HG02885 (cell line): ENCODE measurements at regions not wholly inside any gene's neighbourhood (a gene's known extent, or its start where the extent isn't known, plus 50 kb on each side); places are given as distances from the start of the nearest gene placed in this dataset.

ENCODE experiments used
- ATAC-seq: cut with Tn5 transposase; IDR thresholded peaks from one replicate; pipeline ENCODE4 v1.9.1; 2021; ENCODE audit warnings: mild to moderate bottlenecking; ENCODE audit not compliant: unreplicated experiment, poor library complexity

- no peak for ATAC-seq
Measured at GRCh38 chr13:53342623-53343360, 314.2 kb downstream of the OLFM4 start.

- no peak for ATAC-seq
Measured at GRCh38 chr13:53343361-53343744, 314.7 kb downstream of the OLFM4 start.

- no peak for ATAC-seq
Measured at GRCh38 chr13:53351021-53351420, 322.4 kb downstream of the OLFM4 start.

- ATAC-seq, result peak; percentile 91
Measured at GRCh38 chr13:53357582-53357981, 329.0 kb downstream of the OLFM4 start.

GRCh38 chr13:53368948-53369347, 340.3 kb downstream of the OLFM4 start:
- no peak for ATAC-seq

GRCh38 chr13:53379485-53379884, 350.9 kb downstream of the OLFM4 start:
- ATAC-seq, result no peak

GRCh38 chr13:53382008-53382407, 353.4 kb downstream of the OLFM4 start:
- no peak for ATAC-seq

GRCh38 chr13:53398051-53398450, 369.4 kb downstream of the OLFM4 start:
- ATAC-seq, result no peak

GRCh38 chr13:53405616-53406015, 377.0 kb downstream of the OLFM4 start:
- no peak for ATAC-seq

- ATAC-seq, result no peak
Measured at GRCh38 chr13:53408306-53408705, 379.7 kb downstream of the OLFM4 start.

GRCh38 chr13:53408847-53409568, 380.4 kb downstream of the OLFM4 start:
- ATAC-seq, result no peak

- no peak for ATAC-seq
Measured at GRCh38 chr13:53411463-53411862, 382.9 kb downstream of the OLFM4 start.

GRCh38 chr13:53415135-53415534, 386.5 kb downstream of the OLFM4 start:
- no peak for ATAC-seq

- ATAC-seq, result no peak
Measured at GRCh38 chr13:53417601-53418000, 389.0 kb downstream of the OLFM4 start.

- ATAC-seq, result no peak
Measured at GRCh38 chr13:53422415-53422814, 393.8 kb downstream of the OLFM4 start.

- ATAC-seq, result no peak
Measured at GRCh38 chr13:53436396-53436795, 407.8 kb downstream of the OLFM4 start.

GRCh38 chr13:53439439-53440225, 411.0 kb downstream of the OLFM4 start:
- no peak for ATAC-seq

GRCh38 chr13:53442979-53443378, 414.4 kb downstream of the OLFM4 start:
- ATAC-seq, result no peak

- no peak for ATAC-seq
Measured at GRCh38 chr13:53445686-53446085, 417.1 kb downstream of the OLFM4 start.

- no peak for ATAC-seq
Measured at GRCh38 chr13:53447456-53447855, 418.8 kb downstream of the OLFM4 start.

- ATAC-seq, result no peak
Measured at GRCh38 chr13:53447863-53448262, 419.2 kb downstream of the OLFM4 start.
